Prostate gland (tissue), 2 donors: ENCODE measurements at regions not wholly inside any gene's neighbourhood (a gene's known extent, or its start where the extent isn't known, plus 50 kb on each side); places are given as distances from the start of the nearest gene placed in this dataset.

Experiments
- CTCF ChIP-seq, 4 experiments: fragments of 200-600 bp in 2 of 4; fragments of 450-650 bp in 2 of 4; sonication (generic) in 2 of 4; IDR thresholded peaks; 1 replicate in 3 of 4; 2 replicates in 1 of 4; pipeline ENCODE4 v1.5.1; 2016 to 2019; ENCODE audit warnings: antibody characterized with exemption in 4 of 4, mild to moderate bottlenecking in 2 of 4, moderate library complexity in 2 of 4
- POLR2A ChIP-seq: fragments of 450-650 bp; IDR thresholded peaks from one replicate; pipeline ENCODE4 v1.6.1; 2016; ENCODE audit warnings: antibody characterized with exemption, mild to moderate bottlenecking

- TF ChIP-seq CTCF (IDR thresholded peaks at IDR 0.05): no peak
- TF ChIP-seq POLR2A: no peak
Measured at GRCh38 chr4:100061835-100062234, 111.8 kb upstream of the H2AZ1 start.
